KMS-11 (cell line): ENCODE measurements at regions not wholly inside any gene's neighbourhood (a gene's known extent, or its start where the extent isn't known, plus 50 kb on each side); places are given as distances from the start of the nearest gene placed in this dataset.
"Not testable (repeated sequence)": the region's sequence is repeated elsewhere in the genome, so short reads cannot be mapped to it uniquely, and the experiment has no call there.

Experiments used
- H2AFZ ChIP-seq: fragments of 200-600 bp; sonication (generic); 2 replicates; pipeline ENCODE4 v1.6.1; 2016; ENCODE audit warnings: antibody characterized with exemption, mixed run types, low read depth
- H3K27ac ChIP-seq: fragments of 200-600 bp; sonication (generic); 2 replicates; pipeline ENCODE4 v1.6.1; 2016; ENCODE audit warnings: mild to moderate bottlenecking, mixed run types
- H3K27me3 ChIP-seq: fragments of 200-600 bp; sonication (generic); 2 replicates; pipeline ENCODE4 v1.6.1; 2017; ENCODE audit warnings: mild to moderate bottlenecking, low read depth, mixed run types, moderate library complexity; ENCODE audit not compliant: insufficient read depth
- H3K36me3 ChIP-seq: fragments of 200-600 bp; sonication (generic); 2 replicates; pipeline ENCODE4 v1.6.1; 2017; ENCODE audit warnings: mild to moderate bottlenecking, mixed run types; ENCODE audit not compliant: insufficient read depth
- H3K4me1 ChIP-seq: fragments of 200-600 bp; sonication (generic); 2 replicates; pipeline ENCODE4 v1.6.1; 2016; ENCODE audit warnings: mild to moderate bottlenecking, low read depth, mixed run types; ENCODE audit not compliant: poor library complexity, severe bottlenecking
- H3K4me2 ChIP-seq: fragments of 200-600 bp; sonication (generic); 2 replicates; pipeline ENCODE4 v1.7.0; 2016; ENCODE audit warnings: mild to moderate bottlenecking, mixed run types
- H3K4me3 ChIP-seq: fragments of 200-600 bp; sonication (generic); IDR thresholded peaks from 2 replicates; pipeline ENCODE4 v1.6.1; 2017; ENCODE audit warnings: low read depth, low read length, mixed read lengths; ENCODE audit not compliant: insufficient read depth
- H3K79me2 ChIP-seq: fragments of 200-600 bp; sonication (generic); 2 replicates; pipeline ENCODE4 v1.6.1; 2016; ENCODE audit warnings: low read depth, mixed run types; ENCODE audit not compliant: insufficient read depth
- H3K9ac ChIP-seq: fragments of 200-600 bp; sonication (generic); 2 replicates; pipeline ENCODE4 v1.6.1; 2016; ENCODE audit warnings: mild to moderate bottlenecking, mixed run types
- H4K20me1 ChIP-seq: fragments of 200-600 bp; sonication (generic); 2 replicates; pipeline ENCODE4 v1.6.1; 2016; ENCODE audit warnings: mild to moderate bottlenecking, mixed run types; ENCODE audit not compliant: insufficient read depth

DNA sequence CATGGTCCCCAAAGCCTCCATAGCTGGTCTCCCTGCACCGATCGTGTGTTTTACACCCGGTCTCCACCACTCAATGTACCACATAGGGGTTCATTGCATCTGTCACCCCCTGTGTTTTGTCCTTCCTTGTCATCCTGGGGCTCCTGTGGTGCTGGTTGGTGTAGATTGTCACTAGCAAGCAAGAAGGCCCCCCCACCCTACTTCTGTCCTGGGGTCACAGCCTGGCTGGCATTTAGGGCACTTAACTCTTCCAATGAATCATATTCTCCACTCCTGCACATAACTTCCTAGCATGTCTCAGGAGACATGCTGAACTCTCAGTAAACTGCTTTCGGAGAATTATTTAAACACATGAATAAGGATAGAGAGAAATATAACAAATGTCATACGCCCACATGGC, 161.4 kb downstream of the BCL2L11 start:
- H3K36me3 ChIP-seq, H3K4me1 ChIP-seq, H3K27me3 ChIP-seq, H2AFZ ChIP-seq, H3K27ac ChIP-seq, H3K4me2 ChIP-seq, H3K4me3 ChIP-seq, H4K20me1 ChIP-seq, H3K9ac ChIP-seq, H3K79me2 ChIP-seq: not testable (repeated sequence)

DNA sequence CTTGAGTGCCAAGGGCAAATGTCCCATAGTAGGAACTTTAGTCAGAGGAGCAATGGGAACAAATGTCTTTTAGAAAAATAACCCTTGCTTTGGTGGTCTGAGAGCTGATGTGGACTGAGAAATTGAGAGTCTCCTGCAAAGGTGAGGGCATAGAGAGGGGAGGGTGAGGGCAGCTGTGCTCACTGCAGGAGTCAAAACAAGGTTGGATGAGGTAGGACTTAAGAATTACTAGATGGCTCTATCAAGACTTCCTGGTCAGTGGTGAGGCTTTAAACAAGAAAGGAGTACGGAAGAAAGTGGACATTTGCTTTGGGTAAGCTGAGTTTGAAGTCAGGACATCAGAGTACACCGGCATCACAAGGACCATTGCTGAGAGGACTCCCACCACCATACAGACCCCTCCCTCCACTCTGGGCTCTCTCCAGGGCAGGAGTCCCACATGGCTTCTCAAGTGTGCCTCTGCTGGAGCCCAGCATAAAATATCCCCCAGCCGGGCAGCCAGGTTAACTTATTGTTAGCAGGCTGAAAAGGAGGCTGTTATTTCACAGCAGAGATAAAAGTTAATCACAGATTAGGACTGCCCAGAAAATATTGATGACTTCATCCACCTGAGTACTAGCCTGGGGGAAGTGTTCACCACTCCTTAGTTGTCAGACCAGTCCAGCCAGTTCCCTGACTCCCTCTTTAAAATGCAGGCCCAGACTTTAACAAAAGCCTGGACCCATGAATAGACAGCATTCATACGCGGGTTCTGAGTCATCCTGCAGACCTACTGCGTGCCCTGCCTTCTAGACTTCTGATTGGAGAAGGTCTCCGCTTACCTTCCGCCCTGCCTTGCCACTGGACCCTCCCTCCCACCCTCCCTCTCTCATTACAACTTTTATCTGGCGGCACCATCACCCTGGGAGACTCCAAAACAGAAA, 167.2 kb downstream of the BCL2L11 start:
- not testable (repeated sequence) for H3K36me3 ChIP-seq, H2AFZ ChIP-seq, H3K4me2 ChIP-seq, H3K4me1 ChIP-seq, H4K20me1 ChIP-seq, H3K9ac ChIP-seq, H3K79me2 ChIP-seq, H3K27me3 ChIP-seq, H3K27ac ChIP-seq, H3K4me3 ChIP-seq

DNA sequence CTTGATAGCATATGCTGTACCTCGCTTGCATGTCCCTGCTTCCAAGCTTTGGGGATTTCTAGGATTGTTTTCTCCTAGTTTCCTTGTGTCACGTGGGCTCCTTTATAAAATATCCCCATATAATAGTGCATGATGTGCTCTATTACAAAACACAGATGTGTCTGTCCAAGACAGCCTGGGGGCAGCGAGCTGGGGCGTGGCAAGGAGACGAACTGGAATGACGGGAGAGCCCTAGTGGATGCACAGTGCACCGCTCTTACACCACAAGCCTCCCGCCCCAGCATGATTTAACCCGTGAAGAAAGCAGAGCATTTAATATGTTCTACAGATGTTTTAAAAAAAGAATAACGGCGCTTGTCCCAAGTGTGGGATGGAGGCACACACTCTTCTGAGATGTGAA, 169.7 kb downstream of the BCL2L11 start:
- not testable (repeated sequence) for H3K4me2 ChIP-seq, H2AFZ ChIP-seq, H4K20me1 ChIP-seq, H3K9ac ChIP-seq, H3K27me3 ChIP-seq, H3K4me1 ChIP-seq, H3K27ac ChIP-seq, H3K4me3 ChIP-seq, H3K36me3 ChIP-seq, H3K79me2 ChIP-seq

DNA sequence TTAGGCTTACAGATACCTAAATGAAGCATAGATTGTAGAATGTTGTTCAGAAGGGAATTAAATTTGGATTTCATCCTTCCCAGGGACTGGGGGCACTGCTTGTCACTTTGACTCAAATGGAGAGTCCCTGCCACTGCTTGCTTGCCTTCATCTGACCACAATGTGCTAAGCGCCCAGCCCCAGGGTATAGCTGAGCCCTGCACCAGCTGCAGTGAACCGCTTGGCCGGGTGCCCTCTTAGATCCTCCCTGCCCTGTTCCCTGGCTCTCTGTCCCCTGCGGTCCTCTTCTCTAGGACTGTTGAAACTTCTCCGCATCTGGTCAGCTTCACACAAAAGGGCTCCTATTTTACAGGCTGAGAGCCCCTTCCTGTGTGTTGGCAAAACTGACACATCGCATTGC, 170.9 kb downstream of the BCL2L11 start:
- not testable (repeated sequence) for H3K27me3 ChIP-seq, H3K4me3 ChIP-seq, H3K9ac ChIP-seq, H3K79me2 ChIP-seq, H2AFZ ChIP-seq, H4K20me1 ChIP-seq, H3K27ac ChIP-seq, H3K4me2 ChIP-seq, H3K4me1 ChIP-seq, H3K36me3 ChIP-seq

DNA sequence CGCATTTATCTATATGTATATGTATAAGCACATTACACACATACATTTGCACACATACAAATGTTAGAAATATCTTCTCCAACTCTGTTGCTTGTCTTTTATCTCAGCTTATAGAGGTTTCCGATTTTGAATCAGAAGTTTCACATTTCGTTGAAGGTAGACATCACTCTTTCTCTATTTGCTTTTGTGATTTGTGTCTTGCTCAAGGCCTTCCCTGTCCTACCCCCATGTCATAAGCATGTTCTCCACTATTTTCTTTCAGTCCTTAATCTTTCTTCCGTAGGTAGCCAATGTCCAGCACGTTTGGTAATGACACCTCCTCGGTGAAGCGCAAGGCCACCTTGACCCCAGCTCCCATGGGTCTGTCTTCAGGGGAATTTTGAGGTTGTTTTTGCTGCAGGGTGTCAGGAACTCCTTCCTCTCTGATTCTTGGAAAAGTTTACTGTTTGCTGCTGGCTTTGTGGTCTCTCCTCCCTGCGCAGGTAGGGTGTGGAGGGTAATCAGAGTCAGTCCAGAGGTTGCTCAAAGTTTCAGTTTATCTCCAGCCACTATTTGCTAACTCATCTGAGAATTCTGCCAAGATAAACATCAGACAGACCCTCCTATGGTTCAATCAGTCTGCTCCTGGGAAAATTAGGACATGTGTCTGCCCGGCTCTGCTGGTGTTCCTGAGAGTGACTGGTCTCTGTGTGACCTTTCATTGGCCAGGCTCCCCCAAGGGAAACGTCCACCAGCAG, 171.7 kb downstream of the BCL2L11 start:
- not testable (repeated sequence) for H3K4me2 ChIP-seq, H3K27me3 ChIP-seq, H3K36me3 ChIP-seq, H3K4me3 ChIP-seq, H3K79me2 ChIP-seq, H3K27ac ChIP-seq, H4K20me1 ChIP-seq, H3K9ac ChIP-seq, H2AFZ ChIP-seq, H3K4me1 ChIP-seq

DNA sequence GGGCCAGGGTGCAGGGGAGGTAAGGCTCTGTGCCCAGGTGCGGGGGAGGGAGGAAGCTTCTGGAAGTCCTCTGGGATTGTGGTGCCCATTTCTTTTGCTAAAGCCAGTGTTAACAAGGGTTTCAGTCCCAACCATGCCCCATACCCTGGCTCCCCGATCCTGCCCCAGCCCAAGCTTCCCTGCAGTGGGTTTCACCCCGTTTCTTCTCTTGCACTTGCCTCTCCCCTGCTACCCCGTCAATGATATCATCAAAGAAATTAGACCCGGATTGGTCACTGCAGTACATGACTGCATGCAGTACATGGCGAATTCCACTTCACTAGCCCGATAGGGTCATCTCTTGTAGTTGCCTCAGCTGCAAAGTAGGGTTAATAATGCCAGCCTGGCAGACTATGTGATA, 174.0 kb downstream of the BCL2L11 start:
- not testable (repeated sequence) for H3K4me2 ChIP-seq, H2AFZ ChIP-seq, H3K9ac ChIP-seq, H3K4me1 ChIP-seq, H3K27ac ChIP-seq, H3K27me3 ChIP-seq, H3K4me3 ChIP-seq, H4K20me1 ChIP-seq, H3K79me2 ChIP-seq, H3K36me3 ChIP-seq

DNA sequence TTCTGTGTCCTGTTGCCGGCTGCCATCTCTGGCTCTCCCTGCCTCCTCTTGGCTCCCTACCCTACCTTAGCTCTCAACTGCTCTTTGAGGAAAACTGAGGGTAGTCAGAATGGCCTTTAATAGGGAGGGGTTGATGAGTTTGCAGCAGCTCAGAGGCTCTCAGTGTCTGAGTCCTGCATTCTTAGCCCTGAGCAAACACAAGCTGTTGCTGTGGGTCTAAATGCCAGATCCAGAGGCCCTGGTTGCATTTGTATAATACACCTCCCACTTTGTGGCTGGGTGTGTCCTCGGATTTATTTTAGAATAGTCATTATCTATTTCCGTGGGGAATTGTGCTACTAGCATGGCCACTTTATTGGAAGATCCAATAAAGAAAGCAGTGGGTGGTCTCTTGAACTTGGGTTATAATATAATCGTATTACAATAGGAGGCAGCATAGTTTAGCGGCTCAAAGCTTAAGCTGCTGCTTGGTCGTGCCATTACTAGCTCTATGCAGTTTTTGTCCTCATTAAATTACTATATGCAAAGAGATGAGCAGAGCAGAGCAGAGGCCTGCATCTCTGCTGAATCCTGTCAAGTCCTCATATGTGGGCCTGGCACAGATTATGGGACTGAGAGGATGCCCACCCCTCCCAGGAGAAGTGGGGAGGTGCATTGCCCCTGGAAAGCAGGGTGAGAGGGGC, 175.5 kb downstream of the BCL2L11 start:
- H3K4me1 ChIP-seq, H3K4me2 ChIP-seq, H3K36me3 ChIP-seq, H3K9ac ChIP-seq, H3K27ac ChIP-seq, H4K20me1 ChIP-seq, H3K27me3 ChIP-seq, H3K79me2 ChIP-seq, H2AFZ ChIP-seq, H3K4me3 ChIP-seq: not testable (repeated sequence)

DNA sequence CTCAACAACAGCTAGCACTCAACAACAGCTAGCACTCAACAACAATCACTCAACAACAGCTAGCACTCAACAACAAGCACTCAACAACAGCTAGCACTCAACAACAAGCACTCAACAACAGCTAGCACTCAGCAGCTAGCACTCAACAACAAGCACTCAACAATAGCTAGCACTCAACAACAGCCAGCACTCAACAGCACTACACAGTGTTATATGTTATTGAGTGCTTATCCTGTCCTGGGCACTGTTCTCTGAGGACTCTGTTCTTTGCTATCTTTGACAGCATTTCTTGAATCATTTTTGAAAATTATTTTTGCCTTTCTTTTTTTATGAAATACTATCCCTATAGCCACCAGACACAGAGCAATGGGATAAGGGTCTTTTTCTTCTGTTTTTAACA, 176.4 kb downstream of the BCL2L11 start:
- H3K4me3 ChIP-seq, H3K4me1 ChIP-seq, H3K36me3 ChIP-seq, H3K9ac ChIP-seq, H3K79me2 ChIP-seq, H3K27ac ChIP-seq, H3K27me3 ChIP-seq, H3K4me2 ChIP-seq, H4K20me1 ChIP-seq, H2AFZ ChIP-seq: not testable (repeated sequence)

DNA sequence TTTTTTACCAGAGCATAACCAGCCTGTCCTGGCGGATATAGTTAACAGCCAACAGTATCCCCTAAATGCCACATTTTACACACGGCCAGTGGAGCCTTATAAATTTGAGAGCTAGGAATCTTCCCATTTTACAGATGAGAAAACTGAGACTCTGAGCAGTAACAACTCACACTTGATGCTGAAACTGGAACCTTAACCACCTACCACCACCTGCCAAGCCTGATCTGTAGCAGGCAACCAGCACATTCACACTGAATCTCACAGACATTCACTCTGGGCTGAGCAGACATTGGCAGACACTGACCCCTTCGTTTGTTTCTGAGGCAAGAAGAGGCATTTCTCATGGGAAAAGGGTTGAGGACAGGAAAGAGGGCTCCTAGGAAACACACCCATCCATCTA, 178.2 kb downstream of the BCL2L11 start:
- not testable (repeated sequence) for H2AFZ ChIP-seq, H3K4me2 ChIP-seq, H3K9ac ChIP-seq, H3K27ac ChIP-seq, H3K4me1 ChIP-seq, H3K27me3 ChIP-seq, H4K20me1 ChIP-seq, H3K4me3 ChIP-seq, H3K36me3 ChIP-seq, H3K79me2 ChIP-seq

DNA sequence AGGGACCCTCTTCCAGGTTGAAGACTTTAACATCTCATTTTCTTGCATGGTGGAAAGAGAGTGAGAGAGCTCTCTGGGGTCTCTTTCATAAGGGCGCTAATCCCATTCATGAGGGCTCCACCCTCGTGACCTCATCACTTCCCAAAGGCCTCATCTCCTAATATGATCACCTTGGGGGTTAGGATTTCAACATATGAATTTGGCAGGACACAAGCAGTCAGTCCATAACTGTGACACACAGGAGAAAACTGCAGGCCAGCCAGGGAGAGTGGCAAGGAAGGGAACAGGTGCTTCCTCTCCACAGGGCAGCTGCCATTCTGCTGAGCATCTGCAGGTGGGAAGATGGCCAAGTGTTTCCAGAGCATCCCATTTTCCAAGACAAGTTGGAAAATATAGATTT, 178.9 kb downstream of the BCL2L11 start:
- H3K79me2 ChIP-seq, H3K27me3 ChIP-seq, H3K27ac ChIP-seq, H3K4me1 ChIP-seq, H2AFZ ChIP-seq, H3K36me3 ChIP-seq, H3K9ac ChIP-seq, H3K4me2 ChIP-seq, H3K4me3 ChIP-seq, H4K20me1 ChIP-seq: not testable (repeated sequence)
